Left lobe of liver (tissue), 2 donors: ENCODE measurements at regions not wholly inside any gene's neighbourhood (a gene's known extent, or its start where the extent isn't known, plus 50 kb on each side); places are given as distances from the start of the nearest gene placed in this dataset.
"Not testable (repeated sequence)": the region's sequence is repeated elsewhere in the genome, so short reads cannot be mapped to it uniquely, and the experiment has no call there.

Experiments
- ATAC-seq: fragments of 200-7000 bp; cut with Tn5 transposase; one replicate; pipeline ENCODE4 v1.9.1; 2020; ENCODE audit warnings: mild to moderate bottlenecking, moderate library complexity
- DNase-seq: peaks from one replicate; pipeline ENCODE4 v3.0.0-alpha.2; 2020; ENCODE audit warnings: low spot score
- donor health status: DM: no; HTN: no; CAD: no; lungs with moderate emphysema.
- donor health status: DM: no; HTN: yes; CAD: no.

DNA sequence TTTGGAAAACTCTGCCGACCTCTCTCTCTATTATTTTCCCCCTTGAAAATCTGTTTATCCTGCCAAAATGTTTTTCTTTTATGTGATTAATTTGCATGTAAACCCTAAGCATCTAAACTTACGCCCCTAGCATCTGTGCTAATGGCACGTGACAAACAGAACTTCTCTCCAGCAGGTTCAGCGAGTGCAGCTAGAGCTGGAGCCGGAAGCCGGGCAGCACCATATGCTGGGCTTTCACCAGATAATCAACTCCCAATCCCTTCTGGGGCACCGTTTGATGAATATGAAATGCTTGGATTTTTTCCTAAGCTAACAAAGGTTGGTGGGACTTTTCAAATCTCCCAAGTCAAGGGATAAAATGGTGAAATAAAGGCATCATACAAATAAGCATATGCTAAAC, 667.5 kb upstream of the TMEM132C start:
- ATAC-seq (no peak), DNase-seq (no peak)

DNA sequence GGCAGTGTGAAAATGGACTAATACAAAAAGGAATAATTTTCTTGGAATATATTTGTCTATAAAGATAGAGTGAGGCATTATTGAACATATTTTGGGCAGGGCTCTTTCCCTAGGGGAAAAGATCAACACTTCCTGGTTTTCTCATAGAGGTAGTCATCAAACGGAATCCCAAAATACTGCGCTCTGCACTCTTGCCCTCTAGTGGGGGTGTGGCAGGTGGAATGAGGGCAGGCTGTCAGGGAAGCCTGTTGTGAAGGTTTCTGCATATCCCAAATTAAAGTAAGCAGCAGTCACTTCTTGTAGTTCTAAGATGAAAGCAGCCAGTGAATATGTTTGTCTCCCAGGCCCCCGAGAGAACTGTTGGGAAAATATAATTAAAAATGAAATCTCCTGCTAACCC, 666.8 kb upstream of the TMEM132C start:
- DNase-seq (no peak), ATAC-seq (no peak)

DNA sequence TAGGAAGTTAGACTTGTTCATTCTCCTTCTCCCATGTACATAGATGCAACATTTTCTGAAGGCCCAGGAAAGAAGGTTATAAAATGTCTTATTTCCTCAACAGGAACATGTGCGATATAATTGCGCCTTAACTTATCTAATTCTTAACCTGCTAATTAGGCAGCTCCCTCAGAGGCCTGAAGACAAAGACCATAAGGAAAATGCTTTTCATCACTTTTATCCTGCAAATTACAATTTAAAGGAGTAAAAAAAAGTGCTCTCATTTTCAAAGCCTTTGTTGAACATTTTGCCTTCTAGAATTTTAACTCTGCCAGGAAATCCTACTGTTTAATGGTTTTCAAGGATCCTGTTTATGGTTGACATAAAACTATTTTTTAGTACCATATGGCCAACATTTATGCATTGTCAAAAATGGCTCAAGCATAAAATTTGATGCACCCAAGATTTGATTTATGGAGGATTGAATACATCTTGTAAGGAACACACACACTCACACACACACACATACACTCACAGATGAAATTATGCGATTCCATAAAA, 660.4 kb upstream of the TMEM132C start:
- DNase-seq (no peak), ATAC-seq (no peak)

DNA sequence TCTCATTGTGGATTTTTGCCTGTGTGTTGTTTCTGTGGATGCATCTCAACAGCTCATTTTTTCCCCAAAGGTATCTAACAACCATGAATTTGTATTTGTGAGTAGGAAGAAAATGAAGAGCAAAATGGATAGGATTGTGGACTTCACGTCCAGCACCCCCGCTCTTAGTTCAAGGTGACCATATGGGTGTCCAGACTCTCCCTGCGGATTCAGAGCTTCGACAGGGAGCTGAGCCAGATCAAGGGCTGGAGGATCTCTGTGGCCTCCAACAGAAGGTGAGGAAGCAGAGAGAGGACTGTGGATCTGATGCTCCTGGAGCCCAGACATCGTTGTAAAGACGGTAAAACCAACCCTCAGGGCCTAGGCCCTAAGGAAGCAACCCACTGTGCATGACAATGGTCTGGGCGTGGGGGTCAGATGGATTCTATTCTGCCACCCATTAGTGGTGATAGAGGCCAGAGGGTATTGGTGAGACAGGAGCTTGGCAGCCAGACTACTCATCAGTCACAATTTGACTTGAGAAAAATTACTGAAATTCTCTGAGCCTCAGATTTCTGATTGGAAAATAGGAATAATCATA, 659.7 kb upstream of the TMEM132C start:
- ATAC-seq (no peak), DNase-seq (no peak)

DNA sequence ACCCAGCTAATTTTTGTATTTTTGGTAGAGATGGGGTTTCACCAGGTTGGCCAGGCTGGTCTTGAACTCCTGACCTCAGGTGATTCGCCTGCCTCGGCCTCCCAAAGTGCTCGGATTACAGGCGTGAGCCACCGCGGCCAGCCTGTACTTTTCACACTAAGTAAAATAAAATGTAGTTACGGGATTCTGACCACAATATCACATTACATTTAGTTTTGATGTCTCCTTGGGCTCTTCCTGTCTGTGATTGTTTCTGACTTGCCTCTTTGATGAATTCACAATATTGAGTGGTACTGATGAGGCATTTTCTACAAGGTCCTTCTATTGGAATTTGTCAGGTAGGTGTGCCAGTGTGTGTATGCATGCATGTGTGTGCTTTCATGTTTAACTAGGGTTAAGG, 658.6 kb upstream of the TMEM132C start:
- not testable (repeated sequence) for DNase-seq, ATAC-seq

DNA sequence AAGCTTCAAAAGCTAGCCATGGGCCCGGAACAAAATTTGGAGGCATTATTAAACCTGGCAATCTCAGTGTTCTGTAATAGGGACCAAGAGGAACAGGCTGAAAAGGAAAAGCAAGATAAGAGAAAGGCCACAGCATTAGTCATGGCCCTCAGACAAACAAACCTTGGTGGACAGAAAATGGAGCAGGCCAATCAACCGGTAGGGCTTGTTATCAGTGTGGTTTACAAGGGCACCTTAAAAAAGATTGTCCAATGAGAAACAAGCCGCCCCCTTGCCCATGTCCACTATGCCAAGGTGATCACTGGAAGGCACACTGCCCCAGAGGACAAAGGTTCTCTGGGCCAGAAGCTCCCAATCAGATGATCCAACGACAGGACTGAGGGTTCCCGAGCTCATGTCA, 653.9 kb upstream of the TMEM132C start:
- ATAC-seq (no peak), DNase-seq (no peak)

DNA sequence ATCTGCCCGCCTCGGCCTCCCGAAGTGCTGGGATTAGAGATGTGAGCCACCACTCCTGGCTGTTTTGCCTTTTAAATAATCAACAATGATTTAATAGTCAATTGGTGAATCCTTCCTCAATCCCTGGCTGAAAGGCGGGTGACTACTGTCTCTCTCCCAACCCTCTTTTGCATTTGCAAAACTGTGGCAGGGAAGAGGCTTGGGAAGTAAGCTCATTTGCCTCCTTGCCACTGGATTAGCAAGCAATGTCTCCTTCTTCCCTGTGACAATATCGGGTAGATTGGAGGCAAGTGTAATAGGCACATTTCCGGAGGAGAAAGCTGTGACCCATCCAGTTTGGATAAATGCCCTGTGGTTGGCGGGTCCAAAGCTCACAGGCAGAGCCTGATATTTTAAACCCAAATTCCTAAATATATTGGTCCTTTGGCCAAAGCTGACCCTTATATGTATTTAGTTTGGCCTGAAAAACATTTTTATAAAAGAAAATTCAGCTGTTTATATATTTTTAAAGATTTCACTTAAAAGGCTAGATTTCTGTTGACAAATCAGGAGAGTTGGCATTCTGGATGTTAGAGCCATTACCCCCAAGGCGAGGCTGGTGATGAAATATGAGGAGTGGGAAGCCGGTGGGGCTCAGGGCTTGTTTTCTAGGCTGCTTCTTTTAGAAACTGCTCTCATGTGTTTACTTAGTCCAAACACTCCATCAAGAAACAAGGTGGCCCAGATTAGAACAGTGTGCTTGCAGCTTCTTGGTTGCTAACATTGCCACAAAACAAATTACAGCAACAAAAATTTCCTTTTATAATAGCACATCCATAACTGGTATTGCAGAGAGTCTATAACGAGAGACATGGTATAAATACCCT, 646.9 kb upstream of the TMEM132C start:
- ATAC-seq (no peak), DNase-seq (no peak)

DNA sequence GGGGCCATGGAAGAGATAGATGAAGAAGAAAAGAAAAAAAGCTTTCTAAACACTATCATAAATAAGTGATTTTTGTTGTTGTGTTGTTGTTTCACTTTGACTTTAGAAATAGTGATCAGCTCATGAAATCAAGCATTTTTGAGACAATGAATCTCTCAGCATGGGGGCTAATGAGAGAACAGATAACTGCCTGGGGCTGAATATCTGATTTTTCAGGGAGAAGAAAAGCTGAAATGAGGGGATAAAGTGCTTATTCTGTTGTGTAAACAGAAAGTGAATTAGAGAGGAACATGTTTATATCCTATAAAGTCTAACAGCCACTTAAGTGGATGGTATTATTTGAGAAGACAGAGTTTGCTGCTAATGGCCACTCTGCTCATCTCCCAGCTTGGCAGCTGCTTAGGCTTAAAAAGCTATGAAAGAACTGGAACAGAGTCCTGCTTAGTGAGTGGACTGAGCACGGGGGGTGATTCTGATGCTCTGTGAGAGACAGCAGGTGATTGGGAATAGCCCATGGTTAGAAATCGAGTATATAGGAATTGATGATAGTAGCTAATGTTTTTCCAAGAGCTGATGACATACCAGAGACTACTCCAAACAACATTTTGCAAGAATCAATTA, 646.1 kb upstream of the TMEM132C start:
- no peak for ATAC-seq
- no peak for DNase-seq

DNA sequence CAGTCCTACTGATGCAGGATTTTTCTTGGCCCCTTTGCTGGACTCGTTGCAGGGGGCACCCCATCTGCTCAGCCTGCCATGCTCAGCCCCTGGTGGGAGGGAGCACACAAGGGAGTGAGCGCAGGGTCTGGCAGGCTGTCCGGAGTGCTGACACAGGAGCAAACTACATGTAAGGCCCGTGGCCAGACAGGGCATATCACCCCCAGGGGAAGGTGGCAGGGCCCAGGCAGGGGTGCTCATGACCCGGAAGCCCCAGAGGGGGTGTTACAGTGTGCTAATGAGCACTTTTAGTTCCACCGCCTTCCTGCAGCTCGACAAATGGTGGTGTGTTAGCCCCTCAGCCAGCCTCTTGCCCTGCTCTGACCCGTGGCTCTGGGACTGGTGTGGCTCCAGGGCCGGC, 645.6 kb upstream of the TMEM132C start:
- no peak for ATAC-seq
- no peak for DNase-seq

DNA sequence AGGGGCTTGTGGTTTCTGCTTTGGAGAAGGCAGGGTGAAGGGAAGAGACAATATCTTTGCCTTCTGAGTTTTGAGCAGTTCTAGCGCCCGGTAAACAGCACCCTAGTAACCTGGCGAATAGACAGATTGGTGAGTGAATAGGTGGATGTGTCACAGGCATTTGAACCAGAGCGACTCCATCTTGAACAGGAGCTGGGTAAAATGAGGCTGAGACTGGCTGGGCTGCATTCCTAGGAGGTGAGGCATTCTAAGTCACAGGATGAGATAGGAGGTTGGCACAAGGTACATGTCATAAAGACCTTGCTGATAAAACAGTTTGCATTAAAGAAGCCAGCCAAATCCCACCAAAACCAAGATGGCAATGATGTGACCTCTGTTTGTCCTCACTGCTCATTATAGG, 643.6 kb upstream of the TMEM132C start:
- DNase-seq (no peak), ATAC-seq (no peak)

DNA sequence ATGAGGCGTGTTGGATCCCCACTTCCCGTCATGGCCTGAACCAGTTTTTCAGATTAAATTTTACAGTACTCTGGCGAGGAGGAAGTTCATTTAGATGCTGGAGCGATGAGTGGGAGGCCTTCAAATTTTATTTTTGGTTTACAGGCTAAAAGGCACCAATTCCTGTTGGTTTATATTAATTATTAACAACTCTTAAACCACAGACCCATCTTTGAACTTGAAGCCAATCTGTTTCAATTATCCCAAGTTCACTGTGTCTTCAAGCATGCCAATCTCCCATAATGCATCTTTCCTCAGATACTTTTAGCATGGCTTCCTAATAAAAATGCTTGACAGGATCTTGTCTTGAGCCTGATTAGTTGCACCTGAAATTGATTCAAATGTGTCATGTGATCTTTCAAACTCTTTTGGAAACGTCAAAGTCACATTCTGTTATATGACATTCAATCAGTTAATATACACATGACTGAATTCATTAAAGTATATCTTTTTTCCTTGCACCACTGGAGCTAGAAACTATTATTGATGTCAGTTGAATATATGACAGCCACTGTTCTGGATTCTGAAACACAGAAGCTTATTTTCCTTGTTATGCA, 641.7 kb upstream of the TMEM132C start:
- DNase-seq: no peak
- no peak for ATAC-seq

DNA sequence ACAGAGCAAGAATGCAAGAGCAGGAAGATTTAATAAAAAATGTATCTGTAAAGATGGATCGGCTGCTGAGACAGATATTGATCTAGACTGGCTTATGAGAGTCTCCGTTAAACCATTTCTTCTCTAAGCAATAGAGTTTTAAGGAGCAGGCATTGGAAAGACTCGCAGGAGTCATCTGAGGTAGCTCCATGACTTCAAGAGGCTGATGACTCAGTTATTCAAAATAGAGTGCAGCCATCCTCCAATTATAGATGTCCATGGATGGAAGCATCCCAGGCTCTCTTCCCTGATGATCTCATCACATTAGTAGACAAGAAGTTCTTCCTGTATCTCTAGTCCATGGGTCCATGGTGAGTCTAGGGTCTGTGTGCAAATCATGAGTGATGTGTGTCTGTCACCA, 638.3 kb upstream of the TMEM132C start:
- ATAC-seq (no peak), DNase-seq (no peak)

DNA sequence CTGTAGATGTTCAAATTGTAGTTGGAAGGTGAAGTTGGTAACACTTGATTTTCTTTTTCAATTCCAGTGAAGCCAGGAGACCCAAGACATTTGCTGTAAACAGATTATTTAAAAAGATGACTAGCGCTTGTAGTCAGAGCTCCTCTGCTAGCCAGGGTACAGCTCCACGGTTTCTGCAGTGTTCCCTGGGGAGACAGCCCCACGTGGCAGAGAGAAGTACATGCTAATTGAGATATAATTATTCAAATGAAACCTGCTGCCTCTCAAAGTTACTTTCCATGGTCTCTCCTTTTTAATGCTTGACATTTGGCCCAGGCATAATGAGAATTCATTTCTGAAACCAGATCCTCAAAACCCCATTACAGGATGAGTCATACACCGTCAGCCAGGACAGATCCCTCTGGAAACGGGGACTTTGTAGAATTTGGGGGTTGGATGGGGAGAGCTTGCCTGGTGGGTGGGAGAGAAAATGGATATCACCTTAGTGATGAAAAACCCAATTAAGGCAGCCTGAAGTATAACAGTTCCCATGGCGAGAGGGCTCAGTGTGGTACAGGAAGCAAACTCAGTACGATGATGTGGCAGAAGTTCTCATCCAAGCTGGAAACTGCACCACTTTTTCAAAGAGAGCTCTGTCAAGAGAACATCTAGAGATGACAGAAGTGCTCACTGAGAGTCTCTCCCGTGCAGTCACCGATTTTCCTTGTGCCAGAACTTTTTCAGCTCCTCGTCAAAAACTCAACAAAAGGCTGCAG, 637.7 kb upstream of the TMEM132C start:
- no peak for ATAC-seq

DNA sequence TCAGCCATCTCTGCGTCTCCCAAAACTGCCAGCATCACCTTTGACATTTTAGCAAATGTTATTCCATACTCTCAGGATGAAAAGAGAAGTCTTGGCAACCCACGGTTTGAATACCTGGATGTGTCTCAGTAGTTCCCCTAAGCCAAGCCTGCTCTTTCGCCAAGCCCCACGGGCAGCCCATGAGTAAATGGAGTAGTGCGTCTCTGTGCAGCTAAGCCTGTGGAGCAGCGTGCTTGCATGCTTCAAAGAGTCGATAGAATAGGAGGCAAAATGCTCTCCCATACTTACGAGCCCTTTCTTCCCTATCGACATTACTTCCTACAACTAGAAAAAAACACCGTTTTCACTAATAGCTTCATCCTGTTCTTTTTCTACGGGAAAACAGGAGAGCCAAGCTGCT, 634.5 kb upstream of the TMEM132C start:
- ATAC-seq: no peak
- no peak for DNase-seq

More for the DNA sequence above, 637.7 kb upstream of the TMEM132C start:
- no peak for DNase-seq

DNA sequence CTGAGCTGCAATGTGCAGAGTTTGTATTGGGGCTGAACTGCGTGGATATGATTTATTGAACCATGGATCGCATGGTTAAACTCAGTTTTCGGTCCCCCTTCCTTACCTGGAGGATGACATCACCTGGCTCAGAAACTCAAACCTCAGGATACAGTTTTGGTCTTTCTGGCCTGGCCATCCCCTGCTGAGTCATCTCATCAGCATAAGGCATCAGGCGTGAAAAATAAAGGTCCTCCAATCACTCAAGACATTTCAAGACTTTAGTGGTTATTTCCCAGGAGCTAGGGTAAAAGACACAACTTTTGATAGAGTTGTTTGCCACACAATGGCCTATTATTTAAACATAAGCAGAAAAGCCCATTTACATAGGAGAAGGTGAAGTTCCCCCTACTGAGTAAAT, 631.1 kb upstream of the TMEM132C start:
- DNase-seq (no peak), ATAC-seq (no peak)

DNA sequence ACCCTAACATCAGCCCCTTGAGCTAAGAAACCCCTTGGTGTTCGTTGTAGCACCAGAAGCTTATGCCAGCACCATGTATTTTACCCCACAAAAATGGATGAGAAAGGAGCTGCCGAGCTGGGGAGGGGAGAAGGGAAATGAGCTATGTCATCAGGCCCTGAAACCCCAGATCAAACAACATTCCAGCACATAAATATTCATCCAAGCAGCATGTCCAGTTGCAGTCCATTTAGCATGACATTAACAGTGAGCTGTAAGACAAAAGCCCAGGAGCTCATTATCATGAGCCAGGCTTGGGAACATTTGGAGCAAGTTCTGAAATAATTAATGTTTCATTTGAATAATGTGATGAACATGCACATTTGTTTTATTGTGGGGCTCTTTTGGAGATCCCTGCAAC, 630.1 kb upstream of the TMEM132C start:
- no peak for ATAC-seq
- DNase-seq: no peak

DNA sequence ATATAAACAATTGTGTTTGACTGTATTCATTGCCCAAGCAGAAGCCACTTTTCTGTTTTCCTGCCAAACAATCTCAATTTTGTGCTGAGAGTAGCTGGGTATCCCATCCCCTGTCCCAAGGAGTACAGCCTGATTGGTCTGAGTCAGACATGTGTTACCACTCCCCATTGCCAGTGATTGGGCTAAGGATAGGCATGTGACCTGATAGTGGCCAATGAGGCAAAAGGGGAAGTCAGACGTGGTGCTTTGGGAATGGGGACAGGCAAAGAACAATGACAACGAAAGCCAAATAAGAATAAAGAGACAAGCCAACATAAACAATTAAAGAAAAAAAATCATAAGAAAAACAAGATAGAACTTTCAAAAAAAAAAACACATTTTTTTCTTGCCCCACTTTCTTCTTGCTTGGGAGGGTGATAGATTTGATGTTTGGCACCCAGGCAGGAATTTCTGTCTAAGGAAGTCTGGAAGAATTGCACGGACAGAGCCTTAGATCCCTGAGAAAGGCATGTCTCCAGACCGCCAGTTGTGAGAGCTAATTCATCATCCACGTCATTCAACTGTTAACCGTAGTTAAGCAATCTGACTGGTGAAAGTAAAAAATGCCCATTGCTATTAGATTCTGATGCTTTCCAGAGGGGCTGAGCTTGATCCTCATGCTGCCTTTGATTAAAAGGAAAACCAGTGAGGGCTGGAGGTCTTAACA, 626.6 kb upstream of the TMEM132C start:
- DNase-seq: no peak
- no peak for ATAC-seq

DNA sequence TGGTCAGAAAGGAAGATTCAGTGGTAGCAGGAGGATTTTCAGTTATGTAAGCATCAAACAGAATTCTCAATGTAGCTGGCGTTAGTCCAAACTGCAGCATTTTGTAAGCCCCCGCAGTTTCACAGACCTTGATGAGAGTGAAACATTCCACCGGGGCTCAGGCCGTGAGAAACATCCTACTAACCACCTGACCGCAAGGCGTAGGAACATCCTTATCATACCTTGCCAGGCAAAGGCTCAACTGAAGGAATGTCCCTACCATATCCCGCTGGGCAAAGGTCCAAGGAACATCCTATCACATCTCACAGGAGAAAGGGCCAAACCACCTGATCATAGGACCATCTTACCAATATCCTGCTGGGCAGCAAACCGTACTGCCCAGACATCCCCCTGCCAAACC, 624.8 kb upstream of the TMEM132C start:
- ATAC-seq: no peak
- no peak for DNase-seq

DNA sequence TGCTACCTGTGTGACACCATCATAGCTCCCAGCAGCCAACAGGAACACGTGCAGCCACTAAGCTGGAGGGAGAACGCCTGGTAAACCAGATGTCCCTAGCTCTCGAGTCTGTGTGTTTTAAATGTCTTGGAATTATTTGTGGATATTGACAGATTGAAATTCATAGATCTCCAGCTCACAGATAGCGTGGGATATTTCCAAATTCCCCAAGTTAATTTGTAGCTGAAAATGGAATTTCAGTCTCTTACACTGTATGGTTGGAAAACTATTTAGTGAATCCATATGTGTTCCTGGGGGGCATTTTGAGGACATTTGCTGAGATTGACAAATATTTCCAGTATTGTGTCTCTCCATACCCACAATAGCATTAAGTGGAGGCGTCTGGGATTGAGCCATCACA, 618.6 kb upstream of the TMEM132C start:
- DNase-seq: no peak

DNA sequence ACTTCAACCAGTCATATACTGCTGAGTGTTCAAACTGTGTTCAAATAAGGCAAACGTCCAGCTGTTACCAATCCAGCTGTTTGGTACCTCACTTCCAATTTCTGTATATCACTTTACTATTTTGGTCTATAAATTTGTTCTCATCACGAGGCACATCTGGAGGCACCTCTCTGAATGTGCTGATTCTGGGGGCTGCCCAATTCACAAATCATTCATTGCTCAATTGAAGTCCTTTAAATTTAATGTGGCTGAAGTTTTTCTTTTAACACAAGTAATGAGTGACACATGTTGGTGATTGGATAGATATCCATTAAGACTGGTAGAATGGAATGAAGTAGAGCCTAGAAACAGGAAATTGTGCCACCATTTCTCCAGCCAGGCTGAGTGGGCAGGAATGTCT, 617.0 kb upstream of the TMEM132C start:
- DNase-seq (no peak), ATAC-seq (no peak)

More for the DNA sequence above, 618.6 kb upstream of the TMEM132C start:
- ATAC-seq: no peak
